ENCODE measurements at regions not wholly inside any gene's neighbourhood (a gene's known extent, or its start where the extent isn't known, plus 50 kb on each side); places are given as distances from the start of the nearest gene placed in this dataset.
A peak's percentile ranks its signal among the peaks of the same experiment; 100 is the strongest.
"Not testable (repeated sequence)": the region's sequence is repeated elsewhere in the genome, so short reads cannot be mapped to it uniquely, and the experiment has no call there.

DNA sequence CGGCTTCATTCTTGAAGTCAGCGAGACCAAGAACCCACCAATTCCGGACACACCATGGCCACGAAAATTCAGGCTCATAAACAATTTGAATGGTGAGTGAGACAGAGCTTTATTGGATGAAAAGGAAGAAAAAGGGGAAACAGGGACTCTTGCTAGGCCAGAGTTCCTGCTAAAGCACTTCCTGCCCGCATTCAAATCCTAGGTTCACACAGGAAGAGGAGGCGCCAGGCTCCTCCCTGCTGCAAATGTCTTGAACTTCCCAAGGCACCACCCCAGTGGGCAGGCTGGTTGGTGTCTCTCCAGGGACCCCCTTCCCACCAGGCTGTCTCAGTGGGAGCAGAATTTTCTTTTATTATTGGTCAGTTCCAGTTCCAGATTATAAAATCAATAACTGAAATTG is 121.2 kb downstream of the FSCB start:
- no peak for DNase-seq (ENCODE audit: low spot score)

GRCh38 chr14:44385296-44385695 is 121.8 kb downstream of the FSCB start:
- DNase-seq (ENCODE audit: low spot score), result not testable (repeated sequence)

DNA sequence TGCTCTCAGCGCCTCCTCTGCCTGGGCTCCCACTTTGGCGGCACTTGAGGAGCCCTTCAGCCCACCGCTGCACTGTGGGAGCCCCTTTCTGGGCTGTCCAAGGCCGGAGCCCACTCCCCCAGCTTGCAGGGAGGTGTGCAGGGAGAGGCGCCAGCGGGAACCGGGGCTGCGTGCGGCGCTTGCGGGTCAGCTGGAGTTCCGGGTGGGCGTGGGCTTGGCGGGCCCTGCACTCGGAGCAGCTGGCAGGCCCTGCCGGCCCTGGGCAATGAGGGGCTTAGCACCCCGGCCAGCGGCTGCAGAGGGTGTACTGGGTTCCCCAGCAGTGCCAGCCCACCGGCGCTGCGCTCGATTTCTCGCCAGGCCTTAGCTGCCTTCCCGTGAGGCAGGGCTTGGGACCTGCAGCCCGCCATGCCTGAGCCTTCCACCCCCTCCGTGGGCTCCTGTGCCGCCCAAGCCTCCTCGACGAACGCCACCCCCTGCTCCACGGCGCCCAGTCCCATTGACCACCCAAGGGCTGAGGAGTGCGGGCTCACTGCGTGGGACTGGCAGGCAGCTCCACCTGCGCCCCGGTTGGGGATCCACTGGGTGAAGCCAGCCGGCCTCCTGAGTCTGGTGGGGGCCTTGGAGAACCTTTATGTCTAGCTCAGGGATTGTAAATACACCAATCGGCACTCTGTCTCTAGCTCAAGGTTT is 122.3 kb downstream of the FSCB start:
- DNase-seq (ENCODE audit: low spot score), result peak; percentile 69

DNA sequence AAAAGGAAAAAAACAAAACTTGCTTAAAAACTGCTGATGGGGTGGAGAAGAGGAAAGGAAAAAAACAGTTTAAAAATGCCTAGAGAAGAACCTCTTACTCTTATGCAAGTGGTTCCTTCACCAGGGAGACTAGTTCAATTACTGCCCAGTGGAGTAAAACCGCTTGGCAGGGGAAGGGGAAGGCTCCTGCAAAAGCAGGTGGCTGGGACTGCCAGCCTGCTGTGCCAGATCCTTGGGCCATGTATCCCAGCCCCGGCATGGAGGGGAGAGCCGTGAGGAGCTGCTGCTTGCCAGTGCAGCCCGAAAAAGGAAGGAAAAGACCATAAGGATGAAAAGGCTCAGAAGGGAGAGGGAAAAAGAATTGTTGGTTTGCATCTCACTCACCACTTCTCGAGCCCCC is 123.0 kb downstream of the FSCB start:
- no peak for DNase-seq (ENCODE audit: low spot score)

- no peak for DNase-seq (ENCODE audit: low spot score)
Measured at GRCh38 chr14:44383636-44384035, 123.4 kb downstream of the FSCB start.

DNA sequence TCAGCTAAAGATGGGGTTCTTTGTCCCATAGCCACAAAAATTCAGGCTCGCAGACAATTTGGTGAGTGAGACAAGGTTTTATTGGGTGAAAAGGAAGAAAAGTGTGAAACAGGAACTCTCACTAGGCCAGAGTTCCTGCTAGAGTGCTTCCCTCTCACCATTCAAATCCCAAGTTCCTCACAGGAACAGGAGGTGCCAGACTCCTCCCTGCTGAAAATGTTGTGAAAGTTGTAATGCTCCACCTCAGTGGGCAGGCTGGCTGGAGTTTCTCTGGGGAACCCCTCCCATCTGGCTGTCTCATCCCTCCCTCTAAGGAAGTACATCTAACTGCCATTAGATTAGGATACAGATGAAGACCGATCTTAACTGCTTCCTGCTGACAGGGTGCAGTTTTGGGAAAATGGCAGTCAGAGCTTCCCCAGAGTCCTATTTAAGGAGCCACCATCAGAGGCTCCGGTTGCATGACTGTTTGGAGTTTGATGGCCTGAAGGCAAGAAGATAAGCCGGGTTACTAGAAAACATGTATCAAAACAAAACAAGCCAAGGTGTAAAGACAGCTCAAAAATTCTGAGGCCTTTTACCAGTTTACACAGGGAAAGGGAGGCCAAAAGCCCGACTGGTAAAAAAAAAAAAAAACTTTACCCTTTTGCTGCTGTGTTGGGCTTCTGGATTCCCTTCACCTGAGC is 127.6 kb downstream of the FSCB start:
- no peak for DNase-seq (ENCODE audit: low spot score)

GRCh38 chr14:44374906-44375305 is 132.2 kb downstream of the FSCB start:
- DNase-seq (ENCODE audit: low spot score), result no peak

- no peak for DNase-seq (ENCODE audit: low spot score)
Measured at GRCh38 chr14:44372807-44373489, 134.1 kb downstream of the FSCB start.

- no peak for DNase-seq (ENCODE audit: low spot score)
Measured at GRCh38 chr14:44372231-44372630, 134.9 kb downstream of the FSCB start.

DNA sequence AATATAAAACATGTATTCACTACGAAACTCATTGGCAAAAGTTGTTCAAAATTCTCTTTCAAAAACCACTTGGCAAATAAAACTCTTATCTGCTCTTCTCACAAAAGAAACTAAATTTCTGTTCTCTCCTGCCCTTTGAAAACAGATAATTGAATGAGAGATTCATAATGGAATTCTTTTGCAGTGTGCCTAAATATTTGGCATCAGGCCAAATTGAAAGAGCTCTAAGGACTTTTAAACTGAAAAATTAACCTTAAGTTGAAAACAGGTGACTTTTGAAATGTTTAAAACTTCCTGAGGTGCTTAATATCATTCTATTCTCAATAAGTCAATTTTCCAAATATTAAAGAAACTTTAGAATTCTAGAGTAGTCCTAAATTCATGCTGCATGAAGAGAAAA is 136.4 kb downstream of the FSCB start:
- no peak for DNase-seq (ENCODE audit: low spot score)

DNA sequence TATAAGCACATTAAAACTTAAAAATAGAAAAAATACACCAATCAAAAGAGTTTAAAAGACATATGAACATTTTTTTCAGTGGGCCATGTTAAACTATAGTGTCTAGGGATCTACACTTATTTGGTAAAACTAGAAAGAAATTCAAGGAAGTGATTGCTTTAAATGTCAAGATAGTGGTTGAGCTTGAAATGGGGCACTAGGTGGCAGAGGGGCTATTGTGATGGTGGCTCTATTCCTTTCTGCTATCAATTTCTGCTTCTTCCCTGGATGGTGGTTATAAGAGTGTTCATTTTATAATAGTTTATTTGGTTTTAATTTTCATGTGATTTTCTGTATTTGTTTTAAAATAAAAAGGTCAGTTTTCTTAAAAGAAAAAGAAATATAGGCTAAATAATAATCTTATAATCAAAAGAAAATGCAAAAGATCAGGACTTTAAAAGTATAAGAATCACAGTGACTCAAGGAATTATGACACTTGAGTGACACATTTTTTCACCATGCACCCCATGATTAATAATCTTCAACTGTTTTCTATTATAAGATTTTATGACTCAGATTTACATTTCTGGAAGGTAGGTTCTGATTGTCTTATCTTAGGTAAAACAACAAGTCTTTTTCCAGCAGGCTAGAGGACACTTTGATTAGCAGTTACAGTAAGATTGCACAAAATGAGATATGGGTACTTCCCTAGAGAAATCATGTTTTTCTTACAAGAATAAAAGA is 137.5 kb downstream of the FSCB start:
- no peak for DNase-seq (ENCODE audit: low spot score)

DNA sequence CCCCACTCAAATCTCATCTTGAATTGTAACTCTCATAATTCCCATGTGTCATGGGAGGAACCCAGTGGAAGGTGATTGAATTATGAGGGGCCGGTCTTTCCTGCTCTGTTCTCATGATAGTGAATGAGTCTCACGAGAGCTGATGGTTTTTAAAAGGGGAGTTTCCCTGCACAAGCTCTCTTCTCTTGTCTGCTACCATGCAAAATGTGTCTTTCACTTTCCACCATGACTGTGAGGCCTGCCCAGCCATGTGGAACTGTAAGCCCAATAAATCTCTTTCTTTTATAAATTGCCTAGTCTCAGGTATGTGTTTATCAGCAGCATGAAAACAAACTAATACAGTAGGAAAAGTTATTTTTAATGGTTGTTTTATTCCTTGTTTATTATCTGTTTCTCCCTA is 146.0 kb downstream of the FSCB start:
- no peak for DNase-seq (ENCODE audit: low spot score)

DNA sequence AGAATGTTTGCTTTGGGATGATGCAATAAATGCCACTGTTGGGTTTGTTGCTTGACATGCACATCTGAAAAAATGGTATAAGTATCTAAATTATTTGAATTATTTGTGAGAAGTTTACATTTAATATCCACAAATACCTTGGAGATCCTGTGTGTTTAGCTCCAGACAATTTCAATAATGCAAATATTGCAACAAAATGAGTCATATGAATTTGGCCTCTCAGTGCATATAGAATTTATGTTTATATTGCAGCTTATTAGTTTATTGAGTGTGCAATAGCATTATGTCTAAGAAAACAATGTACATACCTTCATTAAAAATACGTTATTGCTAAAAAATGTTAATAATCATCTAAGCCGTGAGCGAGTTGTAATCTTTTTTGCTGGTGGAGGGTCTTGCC is 153.3 kb downstream of the FSCB start:
- DNase-seq (ENCODE audit: low spot score), result no peak

GRCh38 chr14:44352201-44352600 is 154.9 kb downstream of the FSCB start:
- no peak for DNase-seq (ENCODE audit: low spot score)

DNA sequence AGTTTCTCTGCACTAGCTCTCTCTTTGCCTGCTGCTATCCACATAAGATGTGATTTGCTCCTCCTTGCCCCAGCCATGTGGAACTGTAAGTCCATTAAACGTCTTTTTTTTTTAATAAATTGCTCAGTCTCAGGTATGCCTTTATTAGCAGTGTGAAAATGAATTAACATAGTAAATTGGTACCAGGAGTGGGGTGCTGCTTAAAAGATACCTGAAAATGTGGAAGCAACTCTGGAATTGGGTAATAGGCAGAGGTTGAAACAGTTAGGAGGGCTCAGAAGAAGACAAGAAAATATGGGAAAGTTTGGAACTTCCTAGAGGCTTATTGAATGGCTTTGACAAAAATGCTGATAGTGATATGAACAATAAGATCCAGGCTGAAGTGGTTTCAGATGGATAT is 159.8 kb downstream of the FSCB start:
- DNase-seq (ENCODE audit: low spot score), result no peak

GRCh38 chr14:44341116-44341515 is 166.0 kb downstream of the FSCB start:
- no peak for DNase-seq (ENCODE audit: low spot score)

DNA sequence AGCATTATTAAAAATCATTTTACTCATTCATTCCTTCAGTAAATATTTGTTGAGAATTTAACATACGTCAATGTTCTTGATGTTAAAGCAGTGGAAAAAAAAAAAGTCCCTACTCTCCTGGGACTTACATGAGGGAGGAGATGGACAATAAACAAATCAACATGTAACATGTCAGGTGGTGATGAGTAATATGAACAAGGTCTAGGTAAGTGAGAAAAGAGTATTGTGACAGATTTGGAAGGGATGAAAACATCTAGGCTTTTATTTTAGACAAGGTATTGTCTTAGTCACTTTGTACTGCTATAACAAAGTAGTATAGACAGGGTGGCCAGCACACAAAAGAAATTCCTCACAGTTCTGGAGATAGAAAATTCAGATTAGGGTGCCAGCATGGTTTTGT is 167.2 kb downstream of the FSCB start:
- DNase-seq (ENCODE audit: low spot score), result no peak

DNA sequence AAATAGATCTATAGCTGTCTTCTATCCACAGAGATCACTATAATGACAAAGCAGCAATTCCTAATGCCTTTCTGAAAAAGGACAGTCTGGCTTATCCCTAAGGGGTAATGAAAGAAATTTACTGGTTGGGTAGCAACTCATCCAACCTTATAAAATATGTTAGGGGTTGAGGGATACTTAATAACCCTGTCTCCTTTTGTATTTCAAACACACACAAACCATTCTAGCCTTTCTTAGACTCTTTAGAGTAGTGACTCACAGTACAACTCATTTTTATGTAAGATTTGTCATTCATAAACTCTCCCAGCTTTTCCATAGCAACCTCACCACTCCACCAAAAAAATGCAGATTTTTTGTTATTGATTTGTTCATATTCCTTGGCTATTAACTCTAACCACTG is 167.9 kb downstream of the FSCB start:
- DNase-seq (ENCODE audit: low spot score), result no peak

DNA sequence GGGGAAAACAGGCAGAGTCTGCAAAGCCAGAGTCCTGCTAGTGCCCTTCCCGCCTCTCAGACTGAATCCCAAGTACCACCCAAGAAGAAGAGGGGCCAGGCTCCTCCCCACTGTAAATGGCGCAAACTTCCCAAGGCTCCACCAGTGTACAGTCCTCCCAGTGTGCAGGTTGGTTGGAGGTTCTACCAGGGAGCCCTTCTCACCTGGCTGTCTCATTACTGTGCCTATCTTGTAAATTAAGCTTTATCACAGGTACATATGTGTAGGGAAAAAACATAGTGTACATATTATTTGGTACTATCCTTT is 189.7 kb downstream of the FSCB start:
- DNase-seq (ENCODE audit: low spot score), result no peak

GRCh38 chr14:44316647-44317440 is 190.2 kb downstream of the FSCB start:
- no peak for DNase-seq (ENCODE audit: low spot score)

- no peak for DNase-seq (ENCODE audit: low spot score)
Measured at GRCh38 chr14:44309331-44309730, 197.8 kb downstream of the FSCB start.
